GM18499 (cell line): ENCODE measurements at regions not wholly inside any gene's neighbourhood (a gene's known extent, or its start where the extent isn't known, plus 50 kb on each side); places are given as distances from the start of the nearest gene placed in this dataset.

Experiments used
- ATAC-seq: cut with Tn5 transposase; IDR thresholded peaks from one replicate; pipeline ENCODE4 v1.9.1; 2021; ENCODE audit warnings: moderate number of reproducible peaks; ENCODE audit not compliant: insufficient read depth, unreplicated experiment

DNA sequence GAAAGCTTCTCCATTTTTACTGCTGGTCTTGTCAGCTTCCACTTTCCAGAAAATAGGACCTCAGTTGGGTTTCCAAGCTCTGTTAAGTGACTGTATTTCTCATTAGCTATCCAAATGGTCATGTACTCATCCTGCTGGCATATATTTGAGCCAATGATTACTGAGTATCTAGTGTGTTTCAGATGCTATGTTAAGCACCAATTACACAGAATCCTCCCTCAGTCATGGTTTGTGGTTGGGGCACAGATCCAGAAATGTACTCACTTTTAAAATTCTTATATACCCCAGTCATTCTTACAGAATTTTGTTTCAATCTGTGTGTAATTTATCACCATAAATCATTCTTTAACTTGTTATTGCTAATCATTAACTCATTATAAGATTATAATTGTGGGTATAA is 362.3 kb upstream of the MTPN start:
- no peak for ATAC-seq

DNA sequence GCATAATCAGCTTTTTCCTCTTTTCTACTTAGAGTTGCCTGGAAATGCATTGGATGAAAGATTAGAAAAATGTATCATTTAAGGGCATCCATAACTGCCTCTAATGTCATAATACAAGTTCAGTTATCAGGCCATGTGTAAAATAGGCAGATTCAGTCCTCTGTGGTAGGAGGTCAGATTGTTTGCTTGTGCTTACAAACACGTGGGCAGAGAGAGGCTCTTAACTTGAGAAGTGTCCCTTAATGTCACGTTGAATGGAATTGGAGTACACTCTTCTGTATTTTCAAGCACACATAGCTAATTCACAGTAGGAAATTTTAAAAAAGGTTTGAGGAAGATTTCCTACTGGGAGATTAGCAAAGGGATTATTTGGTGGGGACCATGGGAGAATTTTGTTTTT is 359.8 kb upstream of the MTPN start:
- no peak for ATAC-seq

DNA sequence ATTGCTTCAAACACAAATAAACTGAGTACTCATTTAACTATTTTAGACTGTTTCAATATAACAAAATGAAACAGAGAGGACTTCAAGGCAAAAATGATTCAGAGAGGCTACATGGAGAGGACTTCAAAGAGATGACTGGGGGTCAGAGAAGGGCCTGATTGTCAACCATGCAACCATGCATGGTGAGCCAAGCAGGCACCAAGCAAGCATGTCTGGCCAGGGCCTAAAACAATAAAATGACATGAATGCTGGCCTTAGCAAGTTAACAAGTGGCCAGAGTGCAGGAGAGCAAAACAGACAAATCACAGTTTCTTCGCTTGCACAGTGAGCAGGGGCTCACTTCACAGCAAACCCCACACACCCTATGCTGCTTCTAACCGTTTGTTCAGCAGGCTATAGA is 356.5 kb upstream of the MTPN start:
- ATAC-seq = no peak

- ATAC-seq = no peak
These were observed 349.0 kb upstream of the MTPN start for GRCh38 chr7:136326045-136326609.

DNA sequence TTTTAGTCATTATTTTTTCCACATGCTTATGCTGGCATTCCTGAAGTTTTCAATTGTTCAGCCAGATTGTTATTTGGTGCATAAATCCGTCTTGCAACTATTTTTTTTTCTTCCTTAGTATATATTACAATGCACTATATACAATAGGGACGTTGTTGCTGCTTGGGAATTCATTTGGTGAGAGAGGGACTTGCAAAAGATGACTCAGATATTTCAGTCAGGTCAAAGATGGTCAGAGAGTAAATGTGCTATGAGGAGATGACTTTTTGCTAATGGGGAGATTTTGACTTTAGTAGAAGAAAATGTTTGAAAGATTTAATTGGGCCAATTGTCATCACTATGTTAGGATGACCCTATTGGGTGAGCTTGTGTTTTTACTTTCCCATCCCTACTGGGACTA is 348.4 kb upstream of the MTPN start:
- no peak for ATAC-seq

GRCh38 chr7:136325027-136325426 is 347.9 kb upstream of the MTPN start:
- ATAC-seq = no peak

DNA sequence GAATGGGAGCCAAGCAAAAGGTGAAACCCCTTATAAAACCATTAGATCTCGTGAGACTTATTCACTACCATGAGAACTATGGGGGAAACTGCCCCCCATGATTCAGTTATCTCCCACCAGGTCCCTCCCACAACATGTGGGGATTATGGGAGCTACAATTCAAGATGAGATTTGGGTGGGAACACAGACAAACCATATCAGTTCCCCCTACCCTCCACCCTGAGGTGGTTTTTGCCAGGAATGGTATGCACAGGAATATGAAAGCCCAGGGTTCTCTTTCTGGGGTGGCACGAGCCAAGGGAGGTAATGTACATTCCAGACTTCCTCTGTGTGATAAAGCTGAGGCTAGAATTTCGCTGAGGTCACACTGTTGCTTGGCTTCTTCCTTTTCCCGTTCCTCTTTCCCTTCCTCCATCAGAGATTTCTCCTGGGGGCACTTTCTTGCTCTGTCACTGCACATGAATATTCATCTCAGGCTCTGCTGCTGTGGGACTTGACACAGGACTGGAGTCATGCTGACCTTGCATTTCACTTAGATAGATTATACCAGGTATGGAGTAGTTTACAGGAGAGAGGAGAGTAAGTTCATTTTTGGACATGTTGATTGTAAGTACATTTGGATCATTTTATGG is 347.0 kb upstream of the MTPN start:
- ATAC-seq = no peak

- ATAC-seq = no peak
These were observed 335.4 kb upstream of the MTPN start for GRCh38 chr7:136312592-136312991.

DNA sequence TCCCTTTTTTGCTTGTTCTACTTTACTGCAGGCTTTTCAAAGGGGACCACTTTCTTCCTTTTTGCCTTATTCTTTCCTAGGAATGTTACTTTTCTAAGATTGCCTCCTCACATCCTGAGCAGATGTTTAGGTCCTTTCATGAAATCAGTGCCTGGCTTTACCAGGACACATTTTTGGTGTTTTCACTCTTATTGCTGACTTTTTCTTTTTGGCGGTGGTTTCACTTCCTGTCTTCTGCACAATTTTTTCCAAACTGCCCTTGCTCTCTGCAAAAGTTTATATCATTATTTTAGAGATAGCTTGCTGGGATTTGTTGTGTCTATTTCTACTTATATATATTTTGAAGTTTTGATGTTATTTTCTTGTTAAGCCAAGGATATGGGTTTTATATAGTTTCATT is 332.2 kb upstream of the MTPN start:
- ATAC-seq = no peak

DNA sequence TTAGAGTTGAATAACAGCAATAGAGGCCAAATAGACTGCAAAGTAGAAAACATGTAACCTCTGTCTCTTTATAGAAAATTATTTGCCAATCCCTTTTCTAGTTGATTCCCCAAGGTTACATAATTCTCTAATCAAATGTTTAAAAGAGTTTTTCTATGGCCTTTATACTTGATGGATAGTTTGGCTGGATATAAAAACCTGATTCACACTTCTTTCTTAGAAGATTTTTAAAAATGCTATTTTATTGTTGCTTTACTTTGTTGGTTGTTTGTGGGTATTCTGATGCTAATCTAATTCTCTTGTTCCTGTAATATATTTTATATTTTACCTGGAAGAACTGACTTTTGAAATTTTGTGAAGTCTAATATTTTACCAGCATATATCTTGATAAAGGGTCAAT is 331.1 kb upstream of the MTPN start:
- ATAC-seq = no peak

DNA sequence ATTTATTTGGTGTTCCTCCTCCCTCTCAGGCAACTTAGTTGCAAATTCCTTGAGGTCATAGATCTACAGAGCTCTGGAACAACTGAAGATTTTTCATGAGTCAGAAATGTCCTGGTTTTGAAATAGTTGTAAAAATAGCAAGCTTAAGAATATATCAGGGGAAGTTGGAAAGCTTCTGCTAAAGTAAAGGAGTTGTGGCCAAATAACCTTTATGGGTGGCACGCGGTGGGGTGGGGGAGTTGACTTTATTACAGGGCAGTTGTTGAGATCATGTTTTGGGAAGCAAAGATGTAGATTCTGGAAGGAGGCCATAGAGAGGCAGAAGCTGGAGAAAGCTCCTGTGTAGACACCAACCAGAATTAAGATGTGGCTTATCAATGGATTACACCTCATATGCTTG is 326.0 kb upstream of the MTPN start:
- ATAC-seq = no peak

DNA sequence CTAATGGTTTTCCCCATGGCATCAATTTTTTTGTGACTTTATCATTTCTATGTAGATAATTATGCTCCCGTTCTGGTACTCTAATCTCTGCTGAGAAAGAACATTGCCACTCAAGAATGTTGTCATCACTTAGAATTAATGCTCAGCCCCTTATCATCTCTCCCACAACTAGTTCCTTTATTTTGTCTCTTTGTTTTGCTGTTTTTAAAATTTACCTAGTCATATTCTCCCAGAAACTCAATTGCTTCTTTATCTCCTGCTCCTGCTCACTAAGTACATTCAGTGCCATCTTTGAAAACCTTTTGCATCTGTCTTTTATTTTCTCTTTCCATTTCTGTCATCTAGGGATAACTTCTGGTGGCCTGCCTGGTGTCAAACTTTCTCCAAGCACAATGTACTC is 324.9 kb upstream of the MTPN start:
- no peak for ATAC-seq

DNA sequence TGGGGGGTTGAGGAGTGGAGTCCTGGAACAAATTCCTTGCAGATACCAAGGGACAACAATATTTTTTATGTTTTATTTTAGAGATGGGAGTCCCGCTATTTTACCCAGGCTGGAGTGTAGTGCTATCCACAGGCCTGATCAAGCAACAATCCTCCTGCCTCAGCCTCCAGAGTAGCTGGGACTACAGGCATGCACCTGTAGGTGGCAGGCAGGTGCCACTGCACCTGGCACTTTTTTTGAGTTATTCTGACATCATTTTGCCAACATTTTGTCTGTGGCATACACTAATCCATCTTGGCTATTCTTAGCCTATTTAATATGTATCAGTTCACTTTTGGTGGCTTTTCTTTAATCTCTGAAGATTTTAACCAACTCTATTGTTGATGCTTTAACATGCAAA is 317.8 kb upstream of the MTPN start:
- ATAC-seq = no peak

DNA sequence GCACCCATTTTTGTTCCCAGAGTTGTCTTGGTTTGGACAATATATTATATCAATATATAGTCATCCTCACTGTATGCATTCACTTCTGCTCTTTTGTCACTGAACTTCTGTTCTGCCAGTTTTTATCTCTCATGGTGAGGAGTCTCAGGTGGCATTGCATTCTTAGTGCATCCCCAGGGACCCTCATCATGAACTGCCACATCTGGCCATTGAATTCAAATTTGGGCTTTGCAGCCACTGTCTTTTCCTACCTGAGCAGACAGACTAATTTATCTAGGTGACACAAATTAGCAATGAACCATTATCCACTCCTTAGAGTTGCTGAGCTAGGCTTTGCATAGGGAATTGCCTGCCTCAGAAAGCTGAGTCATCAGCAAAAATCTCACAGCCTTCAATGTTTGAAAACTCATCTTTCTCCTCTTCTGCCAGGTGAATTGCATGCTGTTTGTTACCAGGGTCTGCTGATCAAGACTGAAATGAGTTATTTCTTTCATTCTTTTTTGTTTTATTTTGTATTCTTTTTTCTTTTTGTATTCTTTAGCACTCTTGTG is 316.8 kb upstream of the MTPN start:
- ATAC-seq = no peak

GRCh38 chr7:136293272-136293671 is 316.1 kb upstream of the MTPN start:
- peak; percentile 95 for ATAC-seq

DNA sequence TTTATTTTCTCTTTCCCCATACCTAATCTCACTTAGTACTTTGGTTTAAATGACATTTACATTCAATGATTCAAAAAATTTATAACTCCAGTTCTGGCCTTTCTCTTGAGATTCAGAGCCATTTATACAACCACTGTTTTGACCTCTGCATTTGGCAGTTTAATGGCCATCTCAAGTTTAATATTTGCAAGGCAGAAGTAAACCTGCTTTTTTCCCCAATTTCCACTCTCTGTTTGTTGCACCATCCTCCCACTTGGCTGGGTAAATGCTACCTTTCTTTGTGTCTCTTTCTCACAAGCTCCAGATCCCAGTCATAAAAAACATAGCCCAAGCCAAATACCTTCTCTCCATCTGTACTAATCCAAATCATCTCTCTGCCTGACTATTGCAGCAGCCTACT is 315.2 kb upstream of the MTPN start:
- ATAC-seq = no peak

DNA sequence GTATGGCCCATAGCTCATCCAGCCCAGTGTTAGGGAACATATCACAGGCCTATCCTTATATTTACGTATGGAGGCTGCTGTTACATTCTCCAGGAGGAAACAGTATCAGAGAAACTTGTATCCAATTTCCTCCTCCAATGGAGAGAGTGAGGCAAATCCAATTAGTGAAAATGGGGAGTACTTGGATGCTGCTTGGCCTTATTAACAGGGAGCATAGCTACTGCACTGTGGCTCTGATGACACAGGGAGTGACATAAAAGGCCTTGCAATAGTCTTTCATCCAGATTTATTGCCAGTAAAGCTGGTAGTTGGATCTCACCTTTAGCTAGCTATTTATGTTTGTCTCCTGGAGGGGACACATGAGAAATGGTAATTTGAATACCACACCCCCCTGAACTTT is 313.2 kb upstream of the MTPN start:
- ATAC-seq = no peak

DNA sequence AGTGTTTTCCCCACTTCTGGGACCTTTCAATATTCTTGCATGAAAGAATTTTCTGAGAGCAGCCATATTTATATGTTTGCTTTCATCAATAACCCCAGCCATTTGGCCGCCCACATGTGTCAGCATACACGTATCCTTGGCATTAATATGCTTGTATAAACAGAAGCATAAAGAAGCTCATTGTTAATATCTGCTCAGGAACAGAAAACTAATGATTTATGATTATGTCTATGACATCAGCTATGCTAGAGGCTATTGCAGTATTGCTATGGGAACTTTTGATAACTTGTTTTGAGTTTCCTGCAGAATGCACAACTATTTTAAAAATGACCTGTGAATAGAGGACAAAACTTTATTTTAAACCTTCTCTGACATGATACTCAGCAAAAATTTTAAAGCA is 300.9 kb upstream of the MTPN start:
- ATAC-seq = no peak

DNA sequence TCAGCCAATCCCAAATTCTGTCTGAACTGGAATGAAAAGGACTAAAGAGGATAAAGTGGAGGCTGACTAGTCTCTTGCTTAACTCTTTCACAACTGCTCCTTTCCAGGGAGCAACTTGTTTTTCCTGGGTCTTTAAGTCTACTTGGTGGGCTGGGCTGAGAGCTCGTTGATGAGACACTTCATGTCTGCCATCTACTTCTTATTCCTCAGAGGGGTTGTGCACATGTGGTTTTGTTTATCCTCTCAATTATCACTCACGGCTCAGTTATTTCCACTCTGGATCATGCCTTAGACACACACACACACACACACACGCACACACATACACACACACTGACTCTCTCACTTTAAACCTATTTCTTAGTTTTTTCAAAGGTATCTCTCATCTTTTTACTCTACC is 298.6 kb upstream of the MTPN start:
- no peak for ATAC-seq

DNA sequence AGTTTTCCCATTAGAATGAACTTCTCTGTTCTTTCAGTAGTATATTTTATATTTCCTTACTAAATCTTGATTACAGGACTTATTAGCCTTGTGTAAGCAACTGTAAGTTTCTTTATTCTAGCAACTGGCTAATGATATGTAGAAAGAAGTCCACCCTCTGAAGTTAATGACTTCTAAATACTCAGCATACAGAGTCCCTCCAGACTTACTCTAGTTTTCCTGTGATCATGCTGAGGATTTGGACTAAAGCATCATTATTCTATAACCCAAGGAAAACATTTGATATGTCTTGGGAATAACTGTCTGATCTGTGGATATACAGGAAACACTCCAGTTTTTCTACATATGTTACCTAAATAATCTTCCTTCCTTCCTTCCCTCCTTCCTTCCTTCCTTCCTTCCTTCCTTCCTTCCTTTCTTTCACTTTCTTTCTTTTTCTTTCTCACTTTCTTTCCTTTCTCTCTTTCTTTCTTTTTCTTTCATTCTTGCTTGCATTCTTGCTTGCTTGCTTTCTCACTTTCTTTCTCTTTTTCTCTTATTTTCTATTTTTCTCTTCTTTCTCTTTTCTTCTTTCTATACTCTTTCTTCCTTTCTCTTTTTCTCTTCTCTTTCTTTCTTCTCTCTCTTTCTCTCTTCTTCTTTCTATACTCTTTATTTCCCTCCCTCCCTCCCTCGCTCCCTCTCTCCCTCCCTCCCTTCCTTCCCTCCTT is 297.6 kb upstream of the MTPN start:
- ATAC-seq = no peak

DNA sequence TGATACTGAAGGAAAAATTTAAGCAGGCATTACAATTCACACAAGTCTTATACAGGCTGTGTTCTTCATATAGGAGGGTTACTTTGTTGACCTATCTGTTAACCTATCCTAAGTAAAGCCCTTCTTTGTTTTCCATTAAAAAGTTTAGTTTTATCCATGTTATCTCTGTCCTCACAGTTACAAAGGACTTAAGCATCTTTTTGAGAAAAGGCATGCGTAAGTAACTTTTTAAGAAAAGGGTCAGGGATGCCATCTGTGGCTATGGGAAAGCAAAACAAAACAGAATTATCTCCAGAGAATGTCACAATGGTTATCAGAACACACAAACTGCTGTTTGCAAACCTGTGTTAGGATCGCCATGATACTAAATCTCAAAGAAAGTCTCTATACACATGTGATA is 295.8 kb upstream of the MTPN start:
- ATAC-seq = no peak

DNA sequence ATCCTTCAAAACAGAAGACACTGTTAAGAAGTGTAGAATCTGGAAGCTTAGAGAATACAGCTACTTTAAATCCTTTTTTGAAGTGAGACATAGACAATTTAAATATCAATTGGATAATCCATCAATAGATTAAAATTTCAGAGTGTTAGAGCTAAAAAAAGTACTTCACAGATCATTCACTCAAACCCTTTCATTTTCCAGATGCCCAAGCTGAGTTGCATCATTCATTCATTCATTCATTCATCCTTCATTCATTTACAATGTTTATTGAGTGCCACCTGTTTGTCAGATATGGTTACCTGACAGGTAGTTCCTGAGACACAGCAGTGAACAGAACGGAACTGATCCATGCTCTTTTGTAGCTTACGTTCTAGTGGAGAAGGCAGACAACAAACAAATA is 290.7 kb upstream of the MTPN start:
- no peak for ATAC-seq
